Natural killer cell (primary cell): ENCODE measurements at regions not wholly inside any gene's neighbourhood (a gene's known extent, or its start where the extent isn't known, plus 50 kb on each side); places are given as distances from the start of the nearest gene placed in this dataset.

Experiments used
- ATAC-seq, 3 donors: fragments of 150-1000 bp in 2 of 3; fragments of 200-7000 bp in 1 of 3; cut with Tn5 transposase; 1 replicate in 1 of 3; 2 replicates in 2 of 3; pipeline ENCODE4 v1.10.0; 2021; ENCODE audit warnings: mild to moderate bottlenecking in 2 of 3, moderate library complexity in 2 of 3
- DNase-seq, 2 donors: peaks; one replicate each; pipeline versions ENCODE4 v3.0.0 to v3.0.0-alpha.2; 2013 to 2021; ENCODE audit warnings: mixed read lengths in 1 of 2
- H3K27ac ChIP-seq: one replicate; pipeline ENCODE4 v1.5.1; 2013; ENCODE audit warnings: mild to moderate bottlenecking, low read length
- H3K27me3 ChIP-seq: one replicate; pipeline ENCODE4 v1.6.1; 2013; ENCODE audit warnings: low read length; ENCODE audit not compliant: control insufficient read depth, insufficient read depth
- H3K36me3 ChIP-seq: one replicate; pipeline ENCODE4 v1.6.1; 2013; ENCODE audit warnings: low read length; ENCODE audit not compliant: control insufficient read depth, insufficient read depth
- H3K4me1 ChIP-seq: one replicate; pipeline ENCODE4 v1.6.1; 2013; ENCODE audit warnings: low read length; ENCODE audit not compliant: control insufficient read depth, insufficient read depth
- H3K4me3 ChIP-seq: one replicate; pipeline ENCODE4 v1.5.1; 2013; ENCODE audit warnings: low read length
- H3K9me3 ChIP-seq: one replicate; pipeline ENCODE4 v1.6.1; 2013; ENCODE audit warnings: low read length; ENCODE audit not compliant: control insufficient read depth, insufficient read depth
- H3K27ac Mint-ChIP-seq, 2 donors: one replicate each; pipeline ENCODE4 v1.8.0; 2022; ENCODE audit warnings: mild to moderate bottlenecking in 2 of 2, mixed read lengths in 2 of 2, moderate library complexity in 1 of 2
- H3K27me3 Mint-ChIP-seq, 2 donors: one replicate each; pipeline ENCODE4 v1.8.0; 2022; ENCODE audit warnings: low read depth in 2 of 2, mixed read lengths in 2 of 2
- H3K36me3 Mint-ChIP-seq: one replicate; pipeline ENCODE4 v1.8.0; 2022; ENCODE audit warnings: mixed read lengths
- H3K4me1 Mint-ChIP-seq, 2 donors: one replicate each; pipeline ENCODE4 v1.8.0; 2022; ENCODE audit warnings: mixed read lengths in 2 of 2
- H3K4me3 Mint-ChIP-seq: one replicate; pipeline ENCODE4 v1.8.0; 2022; ENCODE audit warnings: mild to moderate bottlenecking, moderate library complexity, mixed read lengths
- H3K9me3 Mint-ChIP-seq, 2 donors: one replicate each; pipeline ENCODE4 v1.8.0; 2022; ENCODE audit warnings: mixed read lengths in 2 of 2
- CTCF ChIP-seq: fragments of 200-600 bp; IDR thresholded peaks from one replicate; pipeline ENCODE4 v1.8.0; 2022; ENCODE audit warnings: antibody characterized with exemption
- WGBS: methylation state at CpG from one replicate; pipeline ENCODE4 v1.1.7; 2013; ENCODE audit warnings: missing lambda C conversion rate; ENCODE audit not compliant: insufficient coverage; 5-methylcytosine and 5-hydroxymethylcytosine counted together
- intact Hi-C: fragments of 100-400 bp; cut with micrococcal nuclease; formaldehyde crosslinking; loops from one replicate; pipeline ENCODE4 v1.14.2; 2022

- ATAC-seq = no peak
- intact Hi-C loops = no loop called here
- Histone ChIP-seq H3K4me3 (no peak overlapping the region), H3K36me3 (no peaks in the 10 kb centered on the region), H3K4me1 (no peaks in the 10 kb centered on the region), H3K9me3 (no peaks in the 10 kb centered on the region), H3K27me3 (no peaks in the 10 kb centered on the region), H3K27ac (no peak overlapping the region)
- 90% methylated on average over 13 of the region's 13 CpGs for WGBS
- H3K4me1 Mint-ChIP-seq = no peaks in the 10 kb centered on the region
- H3K27ac Mint-ChIP-seq = no peak overlapping the region
- DNase-seq = no peak
- peaks cover 0 to 2% of the 10 kb centered on the region in 2 donors for H3K9me3 Mint-ChIP-seq
- no peak overlapping the region for H3K4me3 Mint-ChIP-seq
- no peaks in the 10 kb centered on the region for H3K36me3 Mint-ChIP-seq
- no peak for TF ChIP-seq CTCF
- no peaks in the 10 kb centered on the region for H3K27me3 Mint-ChIP-seq
These were observed 291.5 kb downstream of the SOX11 start for GRCh38 chr2:5983511-5984272.

- Histone ChIP-seq H3K4me3 (no peak overlapping the region), H3K27ac (no peak overlapping the region), H3K36me3 (no peaks in the 10 kb centered on the region), H3K4me1 (no peaks in the 10 kb centered on the region), H3K27me3 (no peaks in the 10 kb centered on the region), H3K9me3 (no peaks in the 10 kb centered on the region)
- intact Hi-C loops = no loop called here
- TF ChIP-seq CTCF = no peak
- WGBS = 50% methylated on average over 1 of the region's 2 CpGs
- no peak for ATAC-seq
- no peaks in the 10 kb centered on the region for H3K36me3 Mint-ChIP-seq
- H3K4me1 Mint-ChIP-seq = no peaks in the 10 kb centered on the region
- H3K27ac Mint-ChIP-seq = no peak overlapping the region
- H3K27me3 Mint-ChIP-seq = no peaks in the 10 kb centered on the region
- no peak overlapping the region for H3K4me3 Mint-ChIP-seq
- DNase-seq = no peak
- peaks cover 0 to 2% of the 10 kb centered on the region in 2 donors for H3K9me3 Mint-ChIP-seq
These were observed 292.1 kb downstream of the SOX11 start for GRCh38 chr2:5984273-5984655.

GRCh38 chr2:5984946-5985345 lies 292.8 kb downstream of the SOX11 start:
- H3K27ac Mint-ChIP-seq = no peak overlapping the region
- no peaks in the 10 kb centered on the region for H3K9me3 ChIP-seq
- H3K4me1 Mint-ChIP-seq = no peaks in the 10 kb centered on the region
- no peaks in the 10 kb centered on the region for H3K27me3 ChIP-seq
- H3K4me1 ChIP-seq = no peaks in the 10 kb centered on the region
- no peaks in the 10 kb centered on the region for H3K36me3 ChIP-seq
- ATAC-seq (no peak), DNase-seq (no peak)
- H3K36me3 Mint-ChIP-seq = no peaks in the 10 kb centered on the region
- H3K27me3 Mint-ChIP-seq = no peaks in the 10 kb centered on the region
- intact Hi-C loops = no loop called here
- H3K4me3 Mint-ChIP-seq = no peak overlapping the region
- H3K9me3 Mint-ChIP-seq = peaks cover 0 to 2% of the 10 kb centered on the region in 2 donors
- H3K27ac ChIP-seq = no peak overlapping the region
- 82% methylated on average over 6 of the region's 6 CpGs for WGBS
- TF ChIP-seq CTCF = no peak
- no peak overlapping the region for H3K4me3 ChIP-seq
